Central memory CD8-positive, alpha-beta T cell (primary cell): ENCODE measurements at regions not wholly inside any gene's neighbourhood (a gene's known extent, or its start where the extent isn't known, plus 50 kb on each side); places are given as distances from the start of the nearest gene placed in this dataset.

Experiments
- ATAC-seq: fragments of 150-1000 bp; cut with Tn5 transposase; replicated peaks from 2 replicates; pipeline ENCODE4 v1.10.0; 2022; ENCODE audit warnings: mild to moderate bottlenecking, moderate FRiP score, moderate number of reproducible peaks; ENCODE audit not compliant: poor library complexity, severe bottlenecking; ENCODE audit errors: extremely low read depth
- DNase-seq, 2 donors: peaks; one replicate each; pipeline ENCODE4 v3.0.0; 2021; ENCODE audit warnings: low spot score in 2 of 2
- H3K27ac Mint-ChIP-seq: one replicate; pipeline ENCODE4 v1.8.0; 2022; ENCODE audit warnings: low read depth, mild to moderate bottlenecking, moderate library complexity, mixed read lengths
- H3K27me3 Mint-ChIP-seq: one replicate; pipeline ENCODE4 v1.8.0; 2022; ENCODE audit warnings: mixed read lengths
- H3K36me3 Mint-ChIP-seq: one replicate; pipeline ENCODE4 v1.8.0; 2022; ENCODE audit warnings: mild to moderate bottlenecking, moderate library complexity, mixed read lengths; ENCODE audit not compliant: insufficient read depth
- H3K4me1 Mint-ChIP-seq: one replicate; pipeline ENCODE4 v1.8.0; 2022; ENCODE audit warnings: mixed read lengths
- H3K4me3 Mint-ChIP-seq: one replicate; pipeline ENCODE4 v1.8.0; 2022; ENCODE audit warnings: mild to moderate bottlenecking, moderate library complexity, mixed read lengths
- H3K9me3 Mint-ChIP-seq: one replicate; pipeline ENCODE4 v1.8.0; 2022; ENCODE audit warnings: mixed read lengths

DNA sequence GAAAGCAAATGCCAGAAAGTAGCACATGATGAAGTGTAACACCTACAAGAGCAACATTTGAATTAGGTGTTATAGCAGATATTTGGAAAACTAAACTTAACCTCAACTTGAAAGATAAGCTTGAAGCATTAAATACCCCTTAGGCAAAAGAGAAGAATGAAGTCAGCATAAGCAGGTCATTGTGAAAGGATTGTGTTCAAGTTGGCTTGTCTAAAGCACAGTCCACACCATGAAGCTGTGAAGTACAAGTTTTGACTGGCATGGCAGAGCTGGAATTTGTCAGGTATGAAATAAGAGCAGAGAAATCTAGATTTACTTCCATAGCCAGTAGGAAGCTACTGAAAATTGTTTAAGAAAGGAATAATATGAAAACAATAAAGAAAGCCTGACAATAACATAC is 480.3 kb upstream of the POT1 start:
- no peak for ATAC-seq
- no peaks in the 10 kb centered on the region for H3K27me3 Mint-ChIP-seq
- H3K4me3 Mint-ChIP-seq = no peak overlapping the region
- peaks cover 14% of the 10 kb centered on the region for H3K9me3 Mint-ChIP-seq
- no peaks in the 10 kb centered on the region for H3K36me3 Mint-ChIP-seq
- DNase-seq = no peak
- no peaks in the 10 kb centered on the region for H3K4me1 Mint-ChIP-seq
- no peak overlapping the region for H3K27ac Mint-ChIP-seq

DNA sequence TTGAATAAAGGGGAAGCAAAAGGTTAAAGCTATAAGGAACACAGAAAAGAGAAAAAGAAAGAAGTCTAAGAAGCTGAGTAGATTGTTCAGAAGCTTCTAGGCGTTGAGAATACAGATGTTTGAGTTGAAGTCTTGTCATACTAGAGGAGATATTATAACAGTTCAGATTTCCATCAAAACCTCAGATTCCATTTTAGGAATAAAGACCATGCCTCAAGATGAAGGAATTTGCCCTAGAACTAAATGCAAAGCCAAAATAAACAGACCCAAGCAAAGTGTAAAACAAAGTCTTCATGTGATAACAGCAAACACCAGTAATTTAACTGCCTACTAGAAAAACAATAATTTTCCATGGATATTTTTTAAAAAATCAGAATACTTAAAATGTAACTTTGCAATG is 476.5 kb upstream of the POT1 start:
- Mint-ChIP-seq H3K27ac (no peak overlapping the region), H3K27me3 (no peaks in the 10 kb centered on the region), H3K4me1 (no peaks in the 10 kb centered on the region), H3K36me3 (no peaks in the 10 kb centered on the region), H3K9me3 (peaks cover 12% of the 10 kb centered on the region), H3K4me3 (no peak overlapping the region)
- DNase-seq (no peak), ATAC-seq (no peak)

DNA sequence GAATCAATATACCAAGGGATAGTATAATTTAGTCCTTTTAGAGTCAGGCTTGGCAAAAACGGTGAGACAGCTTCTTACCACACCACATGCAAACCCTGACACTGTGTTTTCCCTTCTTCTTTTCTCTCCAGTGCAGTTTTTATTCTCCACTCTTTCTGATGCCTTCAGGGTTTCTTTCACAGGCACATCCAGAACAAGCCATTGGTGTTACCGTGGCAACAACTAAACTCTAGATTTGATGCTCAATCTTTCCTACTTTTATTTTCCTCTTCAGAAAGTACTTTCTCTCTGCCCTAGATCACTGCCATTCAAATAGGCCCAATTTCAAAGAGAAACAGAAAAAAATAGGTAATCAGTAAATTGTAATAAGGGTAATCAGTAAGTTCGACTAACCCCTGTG is 469.8 kb upstream of the POT1 start:
- peaks cover 18% of the 10 kb centered on the region for H3K9me3 Mint-ChIP-seq
- H3K36me3 Mint-ChIP-seq = no peaks in the 10 kb centered on the region
- no peak for DNase-seq
- no peaks in the 10 kb centered on the region for H3K4me1 Mint-ChIP-seq
- H3K27ac Mint-ChIP-seq = no peak overlapping the region
- no peak for ATAC-seq
- H3K27me3 Mint-ChIP-seq = no peaks in the 10 kb centered on the region
- no peak overlapping the region for H3K4me3 Mint-ChIP-seq

DNA sequence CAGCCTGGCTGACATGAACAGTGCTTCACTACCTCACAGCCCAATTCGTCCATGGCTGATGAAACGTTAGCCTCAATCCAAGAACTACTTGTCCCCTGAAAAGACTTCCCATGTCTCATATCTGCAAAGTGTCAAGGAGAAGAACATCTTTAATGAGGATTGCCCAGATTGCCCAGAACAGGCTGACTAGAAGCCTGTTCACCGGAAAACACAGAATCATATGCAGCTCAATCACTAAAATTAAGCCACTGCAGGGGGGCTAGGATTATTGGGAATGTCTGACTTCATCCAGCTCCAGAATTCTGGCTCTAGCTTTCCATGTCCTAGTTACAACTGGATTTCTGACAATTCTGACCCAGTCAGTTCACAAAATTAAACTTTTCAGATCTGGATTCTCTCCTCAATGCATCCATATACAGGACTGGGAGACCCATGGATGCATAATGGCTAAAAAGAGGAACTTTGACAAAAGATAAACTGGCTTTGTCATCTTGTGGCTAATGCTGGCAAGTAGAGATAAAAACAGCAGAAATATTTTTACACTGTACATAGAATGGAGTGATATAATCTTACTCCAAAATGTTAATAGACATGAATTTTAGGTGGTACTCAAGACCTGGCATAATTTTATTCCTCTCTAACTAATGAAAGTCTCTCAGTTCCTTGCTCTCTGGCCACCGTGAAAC is 467.0 kb upstream of the POT1 start:
- DNase-seq (no peak), ATAC-seq (no peak)
- Mint-ChIP-seq H3K36me3 (no peaks in the 10 kb centered on the region), H3K27ac (no peak overlapping the region), H3K27me3 (no peaks in the 10 kb centered on the region), H3K9me3 (peaks cover 18% of the 10 kb centered on the region), H3K4me3 (no peak overlapping the region), H3K4me1 (no peaks in the 10 kb centered on the region)

DNA sequence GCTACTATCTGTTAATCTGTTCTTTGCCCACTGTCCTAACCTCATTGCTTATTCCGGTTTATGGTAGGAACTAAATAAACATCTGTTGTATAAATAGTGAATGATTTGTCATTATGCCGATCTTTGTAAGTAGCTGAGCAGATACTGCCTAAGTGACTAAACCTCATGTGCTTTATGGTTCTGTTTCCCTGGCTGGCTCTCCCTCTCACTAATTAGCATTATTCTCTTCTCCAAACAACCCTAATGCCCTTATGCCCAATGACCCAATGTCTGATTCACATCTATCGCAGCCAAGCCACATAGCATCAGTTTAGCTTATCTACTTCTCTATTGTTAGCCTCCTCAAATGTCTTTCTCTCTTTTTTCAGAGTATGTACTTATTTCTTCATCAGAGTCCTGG is 462.3 kb upstream of the POT1 start:
- Mint-ChIP-seq H3K4me1 (no peaks in the 10 kb centered on the region), H3K27ac (no peak overlapping the region), H3K27me3 (no peaks in the 10 kb centered on the region), H3K36me3 (no peaks in the 10 kb centered on the region), H3K9me3 (peaks cover 16% of the 10 kb centered on the region), H3K4me3 (no peak overlapping the region)
- no peak for ATAC-seq
- DNase-seq = no peak

DNA sequence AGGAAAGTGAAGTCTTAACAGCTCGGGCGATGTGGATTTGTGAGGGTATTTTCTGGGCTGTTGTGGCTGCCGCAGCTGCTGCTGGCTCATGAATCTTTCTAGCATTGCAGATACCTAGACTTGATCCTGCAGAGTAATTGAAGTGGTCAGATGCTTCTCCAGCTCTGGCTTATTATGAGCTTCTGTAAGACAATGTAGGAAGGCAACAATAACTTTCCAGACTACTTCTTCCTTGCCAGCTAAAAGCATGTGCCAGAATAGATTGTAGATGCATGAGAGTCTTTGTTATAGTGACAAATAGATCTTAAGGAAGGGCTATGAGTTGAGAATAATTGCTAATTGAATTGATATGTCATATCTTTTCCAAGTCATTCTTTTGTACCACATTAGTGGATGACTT is 461.4 kb upstream of the POT1 start:
- no peaks in the 10 kb centered on the region for H3K27me3 Mint-ChIP-seq
- DNase-seq (no peak), ATAC-seq (no peak)
- H3K36me3 Mint-ChIP-seq = no peaks in the 10 kb centered on the region
- peaks cover 16% of the 10 kb centered on the region for H3K9me3 Mint-ChIP-seq
- H3K27ac Mint-ChIP-seq = no peak overlapping the region
- H3K4me3 Mint-ChIP-seq = no peak overlapping the region
- no peaks in the 10 kb centered on the region for H3K4me1 Mint-ChIP-seq

DNA sequence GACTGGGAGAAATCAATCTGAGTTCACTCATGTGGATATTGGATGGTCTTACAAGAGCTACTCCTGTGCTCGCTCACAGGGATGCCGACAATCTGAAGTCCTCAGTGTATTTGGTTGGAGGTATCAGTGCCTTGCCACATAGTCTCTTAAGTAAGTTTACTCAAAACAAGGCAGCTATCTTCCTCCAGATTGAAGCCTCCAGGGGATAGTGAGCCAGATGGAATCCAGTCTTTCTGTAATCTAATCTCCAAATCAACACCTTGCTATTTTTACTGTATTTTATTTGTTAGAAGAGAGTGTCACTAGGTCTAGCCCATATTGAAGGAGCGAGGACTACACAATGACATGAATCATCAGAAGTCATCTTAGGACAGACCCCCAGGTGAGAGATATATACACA is 456.6 kb upstream of the POT1 start:
- no peaks in the 10 kb centered on the region for H3K4me1 Mint-ChIP-seq
- no peaks in the 10 kb centered on the region for H3K36me3 Mint-ChIP-seq
- ATAC-seq (no peak), DNase-seq (no peak)
- no peaks in the 10 kb centered on the region for H3K27me3 Mint-ChIP-seq
- H3K9me3 Mint-ChIP-seq = peaks cover 16% of the 10 kb centered on the region
- no peak overlapping the region for H3K27ac Mint-ChIP-seq
- no peak overlapping the region for H3K4me3 Mint-ChIP-seq

DNA sequence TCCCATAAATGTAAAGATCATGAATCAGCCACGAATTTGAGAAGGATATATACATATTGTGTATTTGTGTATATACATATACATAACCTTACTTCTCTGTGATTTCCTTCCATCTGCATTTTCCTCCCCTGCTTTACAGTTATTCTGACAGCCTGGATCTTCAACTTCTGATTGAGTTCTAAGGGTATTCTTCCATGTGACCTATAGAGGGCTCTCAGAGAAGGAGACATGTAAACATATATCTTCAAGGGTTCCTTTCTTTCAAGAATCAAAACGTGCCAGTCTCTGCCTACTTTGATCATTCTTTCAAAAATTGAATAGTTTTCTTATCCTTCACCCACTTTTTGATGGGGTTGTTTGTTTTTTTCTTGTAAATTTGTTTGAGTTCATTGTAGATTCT is 453.7 kb upstream of the POT1 start:
- H3K27me3 Mint-ChIP-seq = no peaks in the 10 kb centered on the region
- no peak overlapping the region for H3K27ac Mint-ChIP-seq
- no peaks in the 10 kb centered on the region for H3K36me3 Mint-ChIP-seq
- H3K9me3 Mint-ChIP-seq = peaks cover 8% of the 10 kb centered on the region
- H3K4me1 Mint-ChIP-seq = no peaks in the 10 kb centered on the region
- DNase-seq = no peak
- ATAC-seq = no peak
- H3K4me3 Mint-ChIP-seq = no peak overlapping the region

DNA sequence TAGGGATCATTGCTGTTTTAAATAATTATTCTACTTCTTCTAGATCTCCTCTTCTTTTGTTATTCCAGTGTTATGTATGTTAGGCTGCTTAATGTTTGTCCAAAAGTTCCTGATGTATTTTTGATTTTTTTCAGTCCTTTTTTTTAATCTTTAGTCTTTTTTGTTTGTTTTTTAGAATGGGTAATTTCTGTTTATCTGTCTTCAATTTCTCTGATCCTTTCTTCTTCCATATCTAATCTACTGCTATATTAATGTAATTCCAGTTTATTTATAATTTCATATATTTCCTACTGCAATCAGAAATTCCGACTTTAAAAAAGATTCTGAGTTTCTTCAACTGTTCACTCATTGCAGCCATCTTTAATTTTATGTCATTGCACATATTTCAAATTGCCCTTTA is 452.8 kb upstream of the POT1 start:
- ATAC-seq = no peak
- Mint-ChIP-seq H3K9me3 (peaks cover 6% of the 10 kb centered on the region), H3K4me1 (no peaks in the 10 kb centered on the region), H3K27ac (no peak overlapping the region), H3K4me3 (no peak overlapping the region), H3K36me3 (no peaks in the 10 kb centered on the region), H3K27me3 (no peaks in the 10 kb centered on the region)
- no peak for DNase-seq

DNA sequence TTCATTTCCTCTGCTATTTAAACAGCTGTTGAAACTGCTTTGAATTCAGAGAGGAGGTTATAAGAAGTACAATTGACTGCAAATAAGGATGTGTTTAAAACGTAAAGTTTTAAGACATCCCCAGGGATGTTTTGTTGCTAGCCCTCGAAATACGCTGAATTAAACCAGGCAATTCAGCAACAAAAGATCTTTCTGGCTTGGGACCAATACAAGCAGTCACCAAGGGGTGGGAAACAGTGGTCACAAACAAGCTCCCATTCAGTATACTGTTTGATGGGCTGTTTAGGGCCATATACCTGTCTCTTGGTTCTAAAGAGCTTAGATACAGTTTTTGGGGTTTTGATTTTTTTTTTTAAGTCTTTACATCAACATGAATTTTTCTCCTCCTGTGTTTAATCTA is 446.3 kb upstream of the POT1 start:
- Mint-ChIP-seq H3K9me3 (no peaks in the 10 kb centered on the region), H3K4me3 (no peak overlapping the region), H3K36me3 (no peaks in the 10 kb centered on the region), H3K27me3 (no peaks in the 10 kb centered on the region), H3K27ac (no peak overlapping the region), H3K4me1 (no peaks in the 10 kb centered on the region)
- DNase-seq (no peak), ATAC-seq (no peak)

DNA sequence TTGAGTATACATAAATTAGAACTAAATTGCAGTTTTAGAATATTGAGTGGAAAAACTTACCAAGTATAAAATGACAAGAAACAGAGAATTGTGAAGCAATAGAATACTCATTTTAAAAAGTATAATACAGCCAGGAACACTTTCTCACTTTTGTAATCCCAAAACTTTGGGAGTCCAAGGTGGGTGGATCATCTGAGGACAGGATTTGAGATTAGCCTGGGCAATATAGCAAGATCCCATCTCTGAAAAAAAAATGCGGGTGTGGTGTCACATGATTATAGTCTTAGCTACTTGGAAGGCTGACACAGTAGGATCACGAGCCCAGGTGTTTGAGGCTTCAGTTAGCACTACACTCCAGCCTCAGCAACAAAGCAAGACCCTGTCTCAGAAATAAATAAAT is 440.9 kb upstream of the POT1 start:
- ATAC-seq (no peak), DNase-seq (no peak)
- Mint-ChIP-seq H3K27ac (no peak overlapping the region), H3K9me3 (peaks cover 4% of the 10 kb centered on the region), H3K27me3 (no peaks in the 10 kb centered on the region), H3K4me3 (no peak overlapping the region), H3K36me3 (no peaks in the 10 kb centered on the region), H3K4me1 (no peaks in the 10 kb centered on the region)

DNA sequence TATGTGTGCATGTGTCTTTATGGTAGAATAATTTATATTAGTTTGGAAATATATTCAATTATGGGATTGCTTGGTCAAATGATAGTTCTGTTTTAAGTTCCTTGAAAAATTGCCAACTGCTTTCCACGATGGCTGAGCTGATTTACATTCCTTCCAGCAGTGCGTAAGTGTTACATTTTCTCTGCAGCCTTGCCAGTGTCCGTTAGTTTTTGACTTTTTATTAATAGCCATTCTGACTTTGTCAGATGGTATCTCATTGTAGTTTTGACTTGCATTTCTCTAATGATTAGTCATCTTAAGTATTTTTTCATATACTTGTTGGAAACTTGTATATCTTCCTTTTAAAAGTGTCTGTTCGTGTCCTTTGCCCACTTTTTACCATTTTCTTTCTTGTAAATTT is 434.2 kb upstream of the POT1 start:
- H3K9me3 Mint-ChIP-seq = peaks cover 18% of the 10 kb centered on the region
- no peak overlapping the region for H3K27ac Mint-ChIP-seq
- DNase-seq = no peak
- no peak overlapping the region for H3K4me3 Mint-ChIP-seq
- no peaks in the 10 kb centered on the region for H3K4me1 Mint-ChIP-seq
- H3K36me3 Mint-ChIP-seq = no peaks in the 10 kb centered on the region
- no peaks in the 10 kb centered on the region for H3K27me3 Mint-ChIP-seq
- ATAC-seq = no peak

DNA sequence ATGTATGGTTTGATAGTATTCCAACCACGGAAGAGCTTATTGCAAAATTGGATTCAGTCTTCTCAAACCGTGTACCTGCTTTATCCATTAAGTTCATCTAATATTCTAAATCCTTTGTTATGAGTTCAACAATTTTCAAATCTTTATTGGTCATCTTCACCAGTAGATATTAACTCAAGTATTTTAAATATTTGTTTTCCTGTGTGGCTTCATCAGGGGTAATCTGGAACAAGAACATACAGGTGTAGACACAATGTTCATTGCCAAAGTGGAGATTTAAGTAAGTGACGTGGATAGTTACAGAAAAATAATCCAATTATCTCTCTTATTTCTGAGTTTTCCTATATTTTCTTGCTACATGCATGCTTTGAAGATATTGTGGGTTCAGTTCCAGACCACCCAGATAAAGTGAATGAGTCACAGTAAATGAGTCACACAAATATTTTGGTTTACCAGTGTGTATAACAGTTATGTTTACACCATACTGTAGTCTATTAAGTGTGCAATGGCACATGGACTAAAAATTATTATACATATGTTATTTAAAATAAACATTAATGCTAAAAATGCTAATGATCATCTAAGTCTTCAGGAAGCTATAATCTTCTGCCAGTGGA is 429.0 kb upstream of the POT1 start:
- Mint-ChIP-seq H3K4me3 (no peak overlapping the region), H3K36me3 (no peaks in the 10 kb centered on the region), H3K4me1 (no peaks in the 10 kb centered on the region), H3K27me3 (no peaks in the 10 kb centered on the region), H3K27ac (no peak overlapping the region), H3K9me3 (no peaks in the 10 kb centered on the region)
- no peak for DNase-seq
- no peak for ATAC-seq
